Liver (tissue), 3 donors: ENCODE measurements at regions not wholly inside any gene's neighbourhood (a gene's known extent, or its start where the extent isn't known, plus 50 kb on each side); places are given as distances from the start of the nearest gene placed in this dataset.

ENCODE experiments used
- ATF3 ChIP-seq: IDR thresholded peaks from 2 replicates; pipeline ENCODE4 v1.6.1; 2016; ENCODE audit warnings: antibody characterized with exemption
- EGR1 ChIP-seq, 2 donors: IDR thresholded peaks; 2 replicates each; pipeline ENCODE4 v1.6.1; 2016 to 2018; ENCODE audit warnings: antibody characterized with exemption in 2 of 2, low read depth in 2 of 2
- GABPA ChIP-seq, 2 donors: IDR thresholded peaks in 1 of 2; conservative IDR thresholded peaks in 1 of 2; 2 replicates each; pipeline ENCODE4 v1.6.1; 2016; ENCODE audit warnings: antibody characterized with exemption in 2 of 2, mild to moderate bottlenecking in 1 of 2, moderate library complexity in 1 of 2
- HNF4A ChIP-seq, 2 donors: conservative IDR thresholded peaks; 2 replicates each; pipeline ENCODE4 v1.6.1; 2016; ENCODE audit warnings: antibody characterized with exemption in 2 of 2, mild to moderate bottlenecking in 2 of 2
- JUND ChIP-seq, 2 donors: IDR thresholded peaks; 2 replicates each; pipeline ENCODE4 v1.6.1; 2016; ENCODE audit warnings: antibody characterized with exemption in 2 of 2
- REST ChIP-seq: IDR thresholded peaks from 2 replicates; pipeline ENCODE4 v1.6.1; 2016; ENCODE audit warnings: antibody characterized with exemption, mild to moderate bottlenecking
- SP1 ChIP-seq: IDR thresholded peaks from 2 replicates; pipeline ENCODE4 v1.6.1; 2018; ENCODE audit warnings: antibody characterized with exemption, mild to moderate bottlenecking
- TAF1 ChIP-seq: conservative IDR thresholded peaks from 2 replicates; pipeline ENCODE4 v1.6.1; 2016; ENCODE audit warnings: antibody characterized with exemption, mild to moderate bottlenecking
- YY1 ChIP-seq: IDR thresholded peaks from 2 replicates; pipeline ENCODE4 v1.6.1; 2016; ENCODE audit warnings: antibody characterized with exemption, mild to moderate bottlenecking
- TF ChIP-seq, protein P1 (sequence below): fragments of 150-350 bp; IDR thresholded peaks from 2 replicates; pipeline ENCODE4 v1.5.1; 2017; ENCODE audit warnings: improper control_type of control experiment, low read depth, low read length; ENCODE audit not compliant: missing input control
- TF ChIP-seq, protein P2 (sequence below): IDR thresholded peaks from 2 replicates; pipeline ENCODE4 v1.6.1; 2016; ENCODE audit warnings: antibody characterized with exemption
- TF ChIP-seq, protein P3 (sequence below): IDR thresholded peaks from 2 replicates; pipeline ENCODE4 v1.6.1; 2016; ENCODE audit warnings: antibody characterized with exemption
- donor health status: healthy.
- donor health status: healthy.

GRCh38 chr19:29365836-29366417, 153.0 kb upstream of the UQCRFS1 start:
- TF ChIP-seq, protein P1, sequence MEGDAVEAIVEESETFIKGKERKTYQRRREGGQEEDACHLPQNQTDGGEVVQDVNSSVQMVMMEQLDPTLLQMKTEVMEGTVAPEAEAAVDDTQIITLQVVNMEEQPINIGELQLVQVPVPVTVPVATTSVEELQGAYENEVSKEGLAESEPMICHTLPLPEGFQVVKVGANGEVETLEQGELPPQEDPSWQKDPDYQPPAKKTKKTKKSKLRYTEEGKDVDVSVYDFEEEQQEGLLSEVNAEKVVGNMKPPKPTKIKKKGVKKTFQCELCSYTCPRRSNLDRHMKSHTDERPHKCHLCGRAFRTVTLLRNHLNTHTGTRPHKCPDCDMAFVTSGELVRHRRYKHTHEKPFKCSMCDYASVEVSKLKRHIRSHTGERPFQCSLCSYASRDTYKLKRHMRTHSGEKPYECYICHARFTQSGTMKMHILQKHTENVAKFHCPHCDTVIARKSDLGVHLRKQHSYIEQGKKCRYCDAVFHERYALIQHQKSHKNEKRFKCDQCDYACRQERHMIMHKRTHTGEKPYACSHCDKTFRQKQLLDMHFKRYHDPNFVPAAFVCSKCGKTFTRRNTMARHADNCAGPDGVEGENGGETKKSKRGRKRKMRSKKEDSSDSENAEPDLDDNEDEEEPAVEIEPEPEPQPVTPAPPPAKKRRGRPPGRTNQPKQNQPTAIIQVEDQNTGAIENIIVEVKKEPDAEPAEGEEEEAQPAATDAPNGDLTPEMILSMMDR: no peak
- TF ChIP-seq GABPA (IDR thresholded peaks at IDR 0.05 in 1 of 2, conservative IDR thresholded peaks at IDR 0.05 in 1 of 2) (no peak), ATF3 (no peak), YY1 (no peak), HNF4A (conservative IDR thresholded peaks at IDR 0.05) (no peak), SP1 (no peak), REST (no peak), TAF1 (no peak), EGR1 (IDR thresholded peaks at IDR 0.05; ENCODE audit: low read depth in 2 of 2) (no peak), JUND (IDR thresholded peaks at IDR 0.05) (no peak)
- TF ChIP-seq, protein P2, sequence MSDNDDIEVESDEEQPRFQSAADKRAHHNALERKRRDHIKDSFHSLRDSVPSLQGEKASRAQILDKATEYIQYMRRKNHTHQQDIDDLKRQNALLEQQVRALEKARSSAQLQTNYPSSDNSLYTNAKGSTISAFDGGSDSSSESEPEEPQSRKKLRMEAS: no peak
- TF ChIP-seq, protein P3, sequence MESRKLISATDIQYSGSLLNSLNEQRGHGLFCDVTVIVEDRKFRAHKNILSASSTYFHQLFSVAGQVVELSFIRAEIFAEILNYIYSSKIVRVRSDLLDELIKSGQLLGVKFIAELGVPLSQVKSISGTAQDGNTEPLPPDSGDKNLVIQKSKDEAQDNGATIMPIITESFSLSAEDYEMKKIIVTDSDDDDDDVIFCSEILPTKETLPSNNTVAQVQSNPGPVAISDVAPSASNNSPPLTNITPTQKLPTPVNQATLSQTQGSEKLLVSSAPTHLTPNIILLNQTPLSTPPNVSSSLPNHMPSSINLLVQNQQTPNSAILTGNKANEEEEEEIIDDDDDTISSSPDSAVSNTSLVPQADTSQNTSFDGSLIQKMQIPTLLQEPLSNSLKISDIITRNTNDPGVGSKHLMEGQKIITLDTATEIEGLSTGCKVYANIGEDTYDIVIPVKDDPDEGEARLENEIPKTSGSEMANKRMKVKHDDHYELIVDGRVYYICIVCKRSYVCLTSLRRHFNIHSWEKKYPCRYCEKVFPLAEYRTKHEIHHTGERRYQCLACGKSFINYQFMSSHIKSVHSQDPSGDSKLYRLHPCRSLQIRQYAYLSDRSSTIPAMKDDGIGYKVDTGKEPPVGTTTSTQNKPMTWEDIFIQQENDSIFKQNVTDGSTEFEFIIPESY: no peak
